HG03558 (cell line): ENCODE measurements at regions not wholly inside any gene's neighbourhood (a gene's known extent, or its start where the extent isn't known, plus 50 kb on each side); places are given as distances from the start of the nearest gene placed in this dataset.
"Not testable (repeated sequence)": the region's sequence is repeated elsewhere in the genome, so short reads cannot be mapped to it uniquely, and the experiment has no call there.

ENCODE experiments used
- ATAC-seq: cut with Tn5 transposase; IDR thresholded peaks from one replicate; pipeline ENCODE4 v1.9.1; 2021; ENCODE audit warnings: moderate number of reproducible peaks; ENCODE audit not compliant: unreplicated experiment; ENCODE audit errors: extremely low read depth

DNA sequence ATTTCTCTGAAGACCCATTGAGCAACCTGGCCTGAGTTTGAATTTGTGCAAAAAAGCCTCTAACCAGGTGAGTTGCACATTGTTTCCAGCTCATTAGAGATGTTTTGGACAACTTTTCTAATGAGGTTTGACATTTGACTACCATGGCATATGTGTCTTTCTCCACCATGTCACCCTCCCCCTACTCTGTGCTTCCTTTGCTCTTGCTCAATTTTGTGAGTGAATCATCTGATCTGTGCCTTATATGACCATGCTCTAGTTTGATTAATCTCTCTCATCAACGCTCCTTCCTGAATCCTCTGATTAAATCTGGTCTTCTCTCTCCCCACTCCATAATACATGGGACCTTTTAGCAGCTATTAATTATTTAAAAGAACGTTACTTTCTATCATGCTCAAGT, 144.8 kb upstream of the SAMSN1 start:
- ATAC-seq = no peak

DNA sequence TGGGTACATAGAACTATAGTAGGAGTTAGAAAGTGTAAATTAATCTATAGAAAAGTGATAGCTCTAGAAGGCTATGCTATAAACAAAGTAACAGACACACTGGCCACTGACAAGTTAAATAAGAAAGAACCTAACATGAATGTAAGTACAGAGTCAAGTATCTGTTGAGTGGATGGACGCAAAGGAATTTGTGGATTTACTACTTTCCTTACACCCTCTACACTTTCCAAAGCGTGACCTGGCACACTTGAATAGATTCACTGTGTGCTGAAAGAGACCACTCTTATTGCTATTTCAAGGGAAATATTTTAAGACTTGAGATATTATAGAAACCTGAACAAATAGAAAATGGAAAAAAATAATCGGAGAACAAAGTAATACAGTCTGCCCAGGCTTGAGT, 142.8 kb upstream of the SAMSN1 start:
- ATAC-seq = no peak

DNA sequence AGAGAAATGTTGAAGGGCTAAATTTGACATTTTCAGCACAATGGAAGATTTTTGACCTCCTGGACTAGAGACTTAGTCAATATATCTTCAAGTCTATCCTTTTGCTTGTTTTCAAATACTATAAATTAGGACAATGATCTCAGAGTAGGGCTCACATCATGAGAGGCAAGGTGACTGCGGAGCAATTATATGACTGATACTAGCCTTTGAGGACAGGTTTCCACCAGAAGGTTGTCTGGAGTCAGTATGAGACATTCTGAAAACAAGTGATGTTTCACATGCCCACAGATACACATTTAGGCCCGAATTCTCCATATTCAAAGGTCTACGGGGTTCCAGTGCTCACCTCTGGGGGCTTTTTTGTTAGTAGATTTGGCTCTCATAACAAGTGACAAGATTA, 142.3 kb upstream of the SAMSN1 start:
- ATAC-seq = no peak

DNA sequence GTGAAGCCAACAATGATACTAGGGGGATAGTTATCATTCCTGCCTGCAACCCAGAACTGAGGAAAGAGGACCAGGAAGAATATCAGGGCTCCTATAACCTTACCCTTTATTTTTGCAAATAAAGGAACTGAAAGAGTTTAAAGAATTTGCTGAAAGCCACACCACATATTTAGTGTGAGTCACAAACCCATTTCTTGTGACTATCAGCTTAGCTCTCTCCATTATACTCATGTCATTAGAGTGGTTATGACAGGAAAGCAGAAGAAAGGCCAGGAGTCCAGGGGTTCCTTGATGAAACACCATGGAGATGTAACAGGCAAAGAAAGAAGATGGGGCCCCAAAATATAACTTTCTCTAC, 141.1 kb upstream of the SAMSN1 start:
- ATAC-seq = peak; percentile 38

DNA sequence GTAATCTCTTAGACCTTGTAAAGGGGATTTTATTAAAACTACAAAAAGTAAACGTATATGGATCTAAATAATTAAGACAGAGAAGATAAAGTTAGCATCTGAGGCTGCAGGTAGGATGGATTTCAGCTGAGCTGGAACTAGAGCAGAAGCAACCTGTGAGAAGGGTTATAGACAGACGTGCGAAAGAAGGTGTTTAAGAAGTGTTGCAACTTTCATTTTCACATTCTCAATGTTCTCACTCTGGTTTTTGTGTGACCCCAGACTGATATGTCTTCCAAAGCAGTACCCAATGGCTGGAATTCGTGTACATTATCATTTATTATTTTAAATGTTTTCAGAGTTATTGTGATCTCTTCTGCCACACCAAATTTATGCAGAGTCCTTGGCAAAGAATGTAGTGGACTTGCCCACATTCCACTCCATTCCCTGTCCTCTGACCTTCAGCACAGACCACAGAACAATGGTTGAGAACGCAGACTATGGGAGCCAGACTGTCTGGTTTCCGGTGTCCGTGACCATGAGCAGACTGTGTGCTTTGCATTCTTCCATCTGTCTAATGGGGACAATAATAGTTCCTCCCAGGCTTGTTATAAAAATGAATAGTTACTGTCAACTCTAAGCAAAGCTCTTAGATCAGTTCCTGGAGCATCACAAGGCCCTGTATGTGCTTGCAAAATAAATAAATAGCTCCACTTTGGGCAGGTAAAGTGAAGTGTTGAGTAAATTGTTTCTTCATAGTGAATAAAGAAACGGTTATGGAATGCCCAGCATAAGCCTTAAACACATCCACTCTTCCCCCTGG, 140.6 kb upstream of the SAMSN1 start:
- ATAC-seq = peak; percentile 51

DNA sequence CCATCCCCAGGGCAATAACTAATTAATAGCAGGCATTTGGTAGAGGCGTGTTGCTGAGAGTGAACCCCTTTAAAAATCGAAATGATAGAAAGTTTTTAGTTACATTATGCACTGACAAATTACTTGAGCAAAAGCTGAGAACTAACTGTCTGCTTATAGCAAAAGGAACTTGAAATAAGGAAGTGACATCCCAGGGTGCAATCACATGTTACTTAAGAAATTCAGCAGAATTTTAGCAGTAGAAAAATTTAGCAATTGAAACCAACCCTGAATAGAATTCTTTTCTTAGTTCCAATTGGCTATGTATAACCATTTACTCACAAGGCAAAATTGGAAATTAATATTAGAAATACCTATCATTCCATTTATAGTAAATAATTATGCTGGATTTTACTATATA, 139.5 kb upstream of the SAMSN1 start:
- ATAC-seq = no peak

DNA sequence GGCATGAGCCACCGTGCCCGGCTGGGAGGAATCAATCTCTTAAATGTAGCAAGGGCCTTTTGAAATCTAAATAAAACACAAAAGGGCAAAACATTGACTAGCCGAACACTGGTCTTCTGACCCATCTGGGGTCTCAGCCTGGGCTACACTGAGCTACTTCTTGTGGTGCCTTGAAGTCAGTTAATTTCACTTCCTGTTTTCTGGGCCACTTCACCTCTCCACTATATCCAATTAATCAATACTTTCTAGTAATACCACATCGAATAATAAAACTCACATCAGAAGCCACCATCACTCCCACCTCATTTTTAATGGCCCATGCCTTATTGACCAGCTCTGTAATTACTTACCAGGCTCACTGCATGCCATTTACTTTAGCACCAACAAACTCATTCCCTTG, 138.0 kb upstream of the SAMSN1 start:
- no peak for ATAC-seq

DNA sequence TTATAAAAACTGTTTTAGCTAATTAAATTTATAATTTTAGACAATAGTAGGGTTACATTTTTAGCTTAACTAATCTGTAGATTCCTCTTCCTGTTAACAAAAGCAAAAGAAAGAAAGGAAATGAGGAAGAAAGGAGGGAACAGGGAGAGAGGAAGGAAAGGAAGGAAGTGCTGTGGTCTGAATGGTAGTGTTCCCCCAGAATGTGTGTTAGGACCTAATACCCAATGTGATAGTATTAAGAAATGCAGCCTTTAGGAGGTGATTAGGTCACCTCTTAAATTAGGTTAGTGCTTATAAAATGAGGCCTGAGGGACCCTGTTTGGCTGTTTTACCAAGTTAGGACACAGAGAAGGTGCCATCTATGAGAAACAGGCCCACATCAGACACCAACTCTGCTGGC, 136.9 kb upstream of the SAMSN1 start:
- ATAC-seq = no peak

DNA sequence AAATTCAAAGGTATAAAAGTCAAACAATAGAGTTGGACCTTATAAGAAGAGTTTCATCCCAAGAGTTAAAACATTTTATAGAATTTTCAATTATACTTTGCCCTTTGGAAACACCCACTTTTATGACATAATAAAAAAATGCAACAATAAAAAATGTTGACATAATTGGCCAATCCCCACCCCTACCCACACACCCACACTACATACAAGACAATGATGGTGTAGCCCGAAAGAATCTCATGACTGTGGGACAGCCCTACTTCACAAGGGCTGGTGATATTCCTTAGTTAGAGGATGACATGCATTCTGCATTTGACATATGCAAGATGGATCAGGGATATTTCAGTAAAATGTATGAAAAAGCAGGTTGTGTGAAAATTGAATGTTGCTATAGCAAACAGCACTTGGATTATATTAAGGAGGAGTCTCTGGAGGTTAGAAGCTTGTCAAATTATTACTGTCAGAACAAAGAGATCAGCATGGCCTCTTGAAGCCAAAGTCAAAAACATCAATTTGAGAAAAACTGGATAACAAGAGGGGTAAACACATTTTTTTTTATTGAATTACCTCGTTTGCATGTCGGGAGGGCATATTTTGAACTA, 133.0 kb upstream of the SAMSN1 start:
- ATAC-seq = no peak

DNA sequence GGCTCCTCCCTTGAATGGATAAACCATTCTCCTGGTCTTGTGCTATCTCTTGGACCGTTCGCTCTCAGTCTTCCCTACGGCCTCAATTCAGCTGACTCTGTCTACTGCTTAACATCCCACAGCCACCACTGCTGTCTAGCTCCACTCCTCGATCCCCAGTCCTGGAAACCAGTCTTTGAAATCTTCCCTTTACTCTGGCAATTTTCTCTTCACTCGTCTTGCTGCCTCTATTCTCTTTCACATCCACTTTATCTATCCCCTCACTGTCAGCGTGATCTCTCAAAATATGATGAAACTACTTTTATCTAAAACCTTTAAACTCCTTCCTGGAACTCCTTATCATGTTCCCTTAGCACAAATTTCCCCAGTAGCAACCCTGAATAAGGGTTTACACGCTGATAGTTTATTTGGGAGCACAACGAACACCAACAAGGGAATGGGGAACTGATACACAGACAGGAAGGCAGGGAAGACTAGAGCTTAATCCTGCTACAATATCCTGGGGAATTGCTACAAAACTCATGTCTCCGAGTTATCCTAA, 131.6 kb upstream of the SAMSN1 start:
- ATAC-seq = no peak

DNA sequence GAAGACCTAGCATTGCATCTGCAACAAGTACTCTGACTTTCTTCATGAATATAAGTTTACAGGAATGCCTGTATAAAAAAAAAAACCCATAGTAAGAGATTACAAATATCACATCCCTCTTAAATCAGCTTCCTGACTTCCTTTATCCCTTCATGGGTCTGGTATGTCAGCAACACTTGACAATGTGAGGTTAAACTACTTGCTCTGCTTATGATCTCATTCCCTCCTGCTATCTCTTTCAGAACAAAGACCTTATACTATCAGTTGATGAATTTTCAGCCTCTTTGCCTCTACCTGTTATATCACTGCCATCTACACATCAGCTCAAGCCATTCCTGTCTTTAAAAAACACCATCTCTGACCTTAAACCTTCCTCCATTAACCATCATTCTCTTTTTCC, 130.9 kb upstream of the SAMSN1 start:
- ATAC-seq = no peak

DNA sequence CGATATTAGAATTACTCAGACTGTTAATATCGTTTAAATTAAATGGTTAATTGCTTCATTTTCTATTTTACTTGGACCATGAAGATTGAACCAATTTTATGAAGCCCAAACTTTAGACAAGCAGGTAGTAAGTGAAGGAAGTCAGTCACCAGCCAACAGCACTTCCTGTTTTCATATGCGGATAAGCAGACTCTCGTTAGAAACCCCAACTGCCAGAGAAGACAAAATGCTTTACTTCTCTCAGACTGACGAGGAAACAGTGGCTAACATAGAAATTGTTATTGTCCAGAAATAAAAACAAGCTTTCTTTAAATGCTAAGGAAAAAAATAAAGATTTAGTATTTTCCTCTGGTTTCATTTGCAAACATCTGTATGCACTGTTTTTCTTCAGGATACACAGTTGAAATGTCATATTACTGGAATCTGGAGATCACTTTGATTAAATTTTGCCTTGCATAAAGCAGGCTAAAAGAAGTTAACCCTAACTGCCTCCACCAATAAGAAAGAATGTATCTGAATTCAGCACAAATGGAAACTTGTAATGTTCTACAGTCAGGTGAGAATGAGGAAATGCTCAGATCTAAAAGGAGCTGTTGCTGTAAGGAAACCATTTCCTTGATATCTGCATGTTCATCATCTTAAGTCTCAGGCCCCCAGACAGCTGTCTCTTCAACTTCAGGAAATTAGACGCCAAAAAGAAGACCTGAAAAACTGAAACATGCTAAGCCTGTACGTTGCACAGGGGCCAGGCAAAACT, 129.8 kb upstream of the SAMSN1 start:
- ATAC-seq = peak; percentile 49

DNA sequence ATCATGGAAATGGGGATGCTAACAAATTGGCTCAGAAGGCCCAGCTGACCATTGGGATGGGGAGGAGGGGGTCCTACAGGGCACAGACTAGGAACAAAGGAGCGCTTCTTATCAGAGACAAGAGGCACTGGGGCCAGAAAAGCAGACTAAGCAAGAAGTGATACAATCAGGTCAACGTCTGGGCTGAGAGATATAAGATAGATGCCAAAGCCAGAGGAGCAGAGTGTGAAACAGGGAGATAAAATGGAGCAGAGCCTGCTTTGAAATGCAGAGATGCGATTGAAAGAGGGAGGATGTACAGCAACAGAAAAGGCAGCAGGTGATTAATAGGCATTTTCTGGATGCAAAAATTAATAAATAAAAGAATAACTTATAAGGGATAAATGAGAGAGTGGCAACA, 127.5 kb upstream of the SAMSN1 start:
- no peak for ATAC-seq

DNA sequence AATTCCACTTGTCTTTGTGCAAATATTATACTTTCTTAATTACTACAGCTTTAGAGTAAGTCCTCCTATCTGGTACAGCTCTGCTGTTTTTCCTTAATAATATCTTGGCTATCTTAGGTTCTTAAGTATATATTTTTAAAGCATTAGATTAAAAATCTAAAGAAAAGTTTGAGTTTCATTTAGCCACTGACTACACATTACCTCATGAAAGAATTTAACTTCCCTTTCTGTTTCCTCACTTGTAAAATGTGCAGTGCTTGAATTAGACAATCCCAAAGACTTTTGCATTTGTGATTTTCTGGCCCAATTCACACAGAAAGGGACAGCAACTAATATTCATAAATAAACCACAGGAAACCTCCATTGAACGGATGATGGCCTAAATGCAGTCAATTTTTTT, 126.4 kb upstream of the SAMSN1 start:
- ATAC-seq = no peak

DNA sequence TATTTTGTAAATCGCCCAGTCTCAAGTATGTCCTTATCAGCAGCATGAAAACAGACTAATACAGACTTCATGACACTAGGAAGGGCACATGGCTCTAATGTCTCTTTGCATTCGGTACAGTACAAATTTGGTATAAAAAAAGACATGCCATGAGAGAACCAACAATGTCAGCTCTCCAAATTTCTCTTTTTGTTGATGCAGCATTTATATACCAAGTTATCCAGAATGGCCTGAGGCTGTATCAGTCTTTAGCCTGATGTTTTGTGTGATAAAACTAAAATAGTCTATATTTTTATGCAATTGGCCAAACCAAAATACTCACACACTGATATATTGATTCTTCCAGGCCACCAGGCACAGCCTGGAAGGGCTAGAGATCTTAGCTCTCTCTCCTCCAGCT, 124.3 kb upstream of the SAMSN1 start:
- no peak for ATAC-seq

DNA sequence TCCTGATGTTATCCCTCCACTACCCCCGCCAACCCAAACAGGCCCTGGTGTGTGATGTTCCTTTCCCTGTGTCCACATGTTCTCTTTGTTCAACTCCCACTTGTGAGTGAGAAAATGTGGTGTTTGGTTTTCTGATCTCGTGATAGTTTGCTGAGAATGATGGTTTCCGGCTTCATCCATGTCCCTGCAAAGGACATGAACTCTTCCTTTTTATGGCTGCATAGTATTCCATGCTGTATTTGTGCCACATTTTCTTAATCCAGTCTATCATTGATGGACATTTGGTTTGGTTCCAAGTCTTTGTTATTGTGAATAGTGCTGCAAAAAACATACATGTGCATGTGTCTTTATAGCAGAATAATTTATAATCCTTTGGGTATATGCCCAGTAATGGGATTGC, 123.0 kb upstream of the SAMSN1 start:
- not testable (repeated sequence) for ATAC-seq

DNA sequence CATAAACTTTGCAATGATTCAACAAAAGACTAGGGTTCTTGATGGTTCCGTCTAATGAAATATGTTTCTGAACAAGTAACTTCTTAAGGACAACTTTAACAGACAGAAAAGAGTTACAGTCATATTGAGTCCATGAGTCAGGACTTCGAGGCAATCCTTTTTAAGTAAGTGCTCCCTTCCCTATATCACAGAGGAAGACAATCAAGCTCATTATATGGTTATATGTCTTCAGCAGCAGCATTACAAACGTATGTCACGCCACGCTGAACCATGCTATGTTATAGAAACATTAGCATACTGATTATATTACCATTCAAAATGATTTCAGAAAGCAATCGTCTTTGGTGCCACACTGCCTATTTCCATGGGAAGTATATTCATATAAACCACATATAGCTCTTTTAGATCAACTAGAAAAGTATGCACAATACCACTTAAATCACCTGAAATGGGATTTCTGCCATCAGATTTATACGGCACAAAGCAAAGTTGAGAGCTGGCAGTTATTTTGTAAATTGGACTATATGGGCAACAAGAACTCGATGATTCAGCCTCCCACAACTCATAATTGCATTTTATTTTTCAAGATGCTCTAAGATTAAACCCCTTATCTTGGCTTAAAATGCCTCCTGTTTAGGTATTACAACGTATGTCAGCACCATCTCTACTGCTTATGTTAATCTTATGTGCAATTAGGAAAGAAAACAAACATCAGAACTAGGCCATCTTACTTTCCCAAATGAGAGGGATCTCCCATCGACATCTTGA, 111.3 kb upstream of the SAMSN1 start:
- ATAC-seq = no peak

DNA sequence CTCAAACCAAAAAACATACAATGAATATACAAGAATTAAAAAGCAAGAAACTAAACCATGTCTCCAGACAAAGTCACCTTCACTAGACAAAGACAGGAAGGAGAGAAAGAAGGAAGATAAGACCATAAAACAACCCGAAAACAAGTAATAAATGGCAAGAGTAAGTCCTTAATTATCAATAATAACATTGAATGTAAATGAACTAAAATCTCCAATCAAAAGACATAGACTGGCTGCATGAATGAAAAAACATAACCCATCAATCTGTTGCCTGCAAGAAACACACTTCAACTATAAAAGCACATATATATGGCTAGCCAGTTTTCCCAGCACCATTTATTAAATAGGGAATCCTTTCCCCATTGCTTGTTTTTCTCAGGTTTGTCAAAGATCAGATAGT, 100.8 kb upstream of the SAMSN1 start:
- no peak for ATAC-seq

DNA sequence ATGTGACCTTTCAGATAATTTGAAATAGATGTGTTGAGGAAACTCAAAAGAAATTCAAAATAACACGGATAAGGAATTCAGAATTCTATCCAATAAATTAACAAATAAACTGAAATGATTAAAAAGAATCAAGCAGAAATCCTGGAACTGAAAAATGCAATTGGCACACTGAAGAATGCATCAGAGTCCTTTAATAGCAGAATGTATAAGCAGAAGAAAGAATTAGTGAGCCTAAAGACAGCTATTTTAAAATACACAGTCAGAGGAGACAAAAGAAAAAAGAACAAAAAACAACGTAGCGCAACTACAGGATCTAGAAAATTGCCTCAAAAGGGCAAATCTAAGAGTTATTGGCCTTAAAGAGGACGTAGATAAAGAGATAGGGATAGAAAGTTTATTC, 99.6 kb upstream of the SAMSN1 start:
- ATAC-seq = no peak

DNA sequence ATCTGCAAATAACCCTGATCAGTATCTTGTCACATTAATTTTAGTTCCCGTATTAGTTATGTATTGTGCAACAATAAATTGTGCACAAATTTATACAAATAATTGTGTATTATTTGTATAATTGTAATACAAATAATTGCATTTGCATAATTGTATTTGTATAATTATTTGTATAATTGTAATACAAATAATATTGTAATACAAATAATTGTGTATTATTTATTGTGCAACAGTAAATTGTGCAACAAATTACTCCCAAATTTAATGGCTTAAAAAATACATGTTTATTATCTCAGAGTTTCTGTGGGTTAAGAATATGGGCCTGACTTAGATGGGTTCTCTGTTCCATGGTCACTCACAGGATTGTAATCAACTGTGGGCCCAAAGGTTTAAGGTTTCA, 86.2 kb upstream of the SAMSN1 start:
- ATAC-seq = no peak
